GM19395 (cell line): ENCODE measurements at regions not wholly inside any gene's neighbourhood (a gene's known extent, or its start where the extent isn't known, plus 50 kb on each side); places are given as distances from the start of the nearest gene placed in this dataset.
"Not testable (repeated sequence)": the region's sequence is repeated elsewhere in the genome, so short reads cannot be mapped to it uniquely, and the experiment has no call there.

Experiments
- ATAC-seq: cut with Tn5 transposase; IDR thresholded peaks from one replicate; pipeline ENCODE4 v1.9.1; 2021; ENCODE audit warnings: mild to moderate bottlenecking, moderate library complexity; ENCODE audit not compliant: unreplicated experiment

DNA sequence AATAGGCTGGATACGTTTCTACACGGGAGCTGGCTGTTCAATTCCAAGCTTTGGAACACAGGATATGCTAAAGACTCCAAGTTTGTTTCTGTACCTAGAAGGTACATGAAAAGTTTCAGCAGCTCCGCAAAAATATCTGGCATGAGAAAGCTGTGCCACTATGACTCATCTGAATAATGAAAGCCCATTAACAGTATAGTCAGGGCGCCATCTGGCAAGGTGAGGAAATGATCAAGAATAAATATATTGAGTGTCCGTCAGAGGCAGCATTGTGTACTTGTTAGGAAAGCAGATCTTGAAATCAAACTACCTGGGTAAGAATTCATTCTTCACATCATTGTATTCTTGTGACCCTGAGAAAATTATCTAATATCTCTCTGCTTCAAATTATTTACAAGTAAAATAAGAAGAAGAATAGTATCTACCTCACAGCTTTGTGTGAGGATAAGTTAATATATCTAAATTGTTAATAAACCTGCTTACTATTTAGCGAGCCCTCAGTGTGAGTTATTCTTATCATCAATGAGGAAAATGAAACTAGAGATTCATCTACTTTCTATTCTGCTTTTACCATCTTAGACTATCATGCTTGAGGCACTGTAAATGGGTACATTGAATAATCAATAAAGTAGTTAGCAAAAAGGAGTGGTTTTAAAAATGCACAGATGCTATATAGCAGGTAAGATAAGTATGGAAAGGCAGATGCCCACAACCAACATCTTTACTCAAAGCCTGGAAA is 53.5 kb downstream of the FSCB start:
- ATAC-seq, result no peak

GRCh38 chr14:44450232-44450631 is 56.9 kb downstream of the FSCB start:
- ATAC-seq, result not testable (repeated sequence)

GRCh38 chr14:44449680-44450079 is 57.4 kb downstream of the FSCB start:
- ATAC-seq, result no peak

- ATAC-seq, result no peak
These were observed 58.1 kb downstream of the FSCB start for GRCh38 chr14:44448951-44449358.

- ATAC-seq, result no peak
These were observed 60.1 kb downstream of the FSCB start for GRCh38 chr14:44446965-44447364.

DNA sequence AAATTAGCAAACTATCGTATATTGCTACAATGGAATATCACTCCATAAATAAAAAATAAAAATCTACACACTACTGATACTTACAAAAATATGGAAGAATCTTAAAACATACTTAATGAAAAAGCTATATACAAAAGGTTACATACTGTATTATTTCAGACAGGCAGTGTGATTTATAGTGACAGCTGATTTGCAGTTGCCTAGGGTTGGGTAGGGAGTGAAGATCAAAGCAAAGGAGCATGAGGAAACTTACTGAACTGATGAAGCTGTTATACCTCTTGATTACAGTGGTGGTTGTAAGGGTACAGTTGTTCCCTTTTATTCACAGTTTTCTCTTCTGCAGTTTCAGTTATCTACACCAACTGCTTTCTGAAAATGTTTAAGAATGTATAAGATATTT is 62.6 kb downstream of the FSCB start:
- no peak for ATAC-seq

- ATAC-seq, result no peak
These were observed 68.1 kb downstream of the FSCB start for GRCh38 chr14:44438936-44439335.

- no peak for ATAC-seq
These were observed 68.9 kb downstream of the FSCB start for GRCh38 chr14:44438221-44438620.

DNA sequence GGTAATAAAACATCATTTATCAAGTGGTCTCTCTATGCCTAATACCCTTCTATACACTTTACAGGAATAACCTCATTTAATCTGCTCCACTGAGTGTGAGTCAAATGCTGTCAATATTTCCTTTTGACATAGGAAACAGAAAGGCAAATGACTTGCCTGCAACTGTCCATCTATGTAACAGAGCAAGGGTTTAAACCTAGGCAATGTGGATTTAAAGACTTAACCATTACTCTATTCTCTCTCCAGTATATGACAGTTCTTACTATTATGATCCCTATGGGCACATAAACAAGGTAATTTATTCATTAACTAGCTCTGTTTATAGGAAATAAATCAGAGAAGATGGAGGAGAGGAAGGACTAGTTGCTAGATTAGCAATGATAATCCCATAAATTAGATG is 70.6 kb downstream of the FSCB start:
- ATAC-seq, result no peak

DNA sequence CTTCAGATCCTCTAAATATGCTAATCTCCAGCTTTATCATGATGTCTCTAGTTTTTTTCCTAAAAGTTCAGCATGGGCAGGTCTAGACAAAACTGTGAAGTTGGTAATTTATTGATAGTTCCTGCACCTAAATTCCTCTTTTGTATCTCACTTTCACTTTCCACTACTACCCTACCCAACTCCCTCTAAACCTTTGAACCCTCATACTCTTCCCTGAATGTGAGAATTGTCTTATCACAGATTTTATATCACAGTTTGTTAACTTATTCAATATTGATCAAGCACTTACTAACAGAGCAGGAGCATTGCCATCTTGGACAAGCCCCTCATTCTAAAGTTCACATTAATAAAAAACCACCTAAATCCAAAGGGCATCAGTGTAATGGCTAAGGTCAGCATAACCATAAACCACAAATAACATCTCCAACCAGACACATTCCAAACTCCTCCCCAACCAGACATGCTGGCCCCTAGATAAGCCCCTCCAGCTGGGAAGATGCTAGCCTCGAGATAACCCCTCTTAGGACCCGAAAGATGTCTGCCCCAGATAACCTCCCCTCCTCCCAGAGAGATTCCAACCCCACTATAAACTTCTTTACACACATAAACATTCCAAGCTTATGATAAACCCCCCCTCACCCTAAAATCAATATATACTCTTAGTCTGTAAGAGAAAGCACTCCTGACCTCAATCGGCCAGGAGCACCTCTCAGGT is 78.7 kb downstream of the FSCB start:
- no peak for ATAC-seq

- no peak for ATAC-seq
These were observed 84.4 kb downstream of the FSCB start for GRCh38 chr14:44422699-44423098.

GRCh38 chr14:44420226-44420625 is 86.9 kb downstream of the FSCB start:
- ATAC-seq, result no peak

DNA sequence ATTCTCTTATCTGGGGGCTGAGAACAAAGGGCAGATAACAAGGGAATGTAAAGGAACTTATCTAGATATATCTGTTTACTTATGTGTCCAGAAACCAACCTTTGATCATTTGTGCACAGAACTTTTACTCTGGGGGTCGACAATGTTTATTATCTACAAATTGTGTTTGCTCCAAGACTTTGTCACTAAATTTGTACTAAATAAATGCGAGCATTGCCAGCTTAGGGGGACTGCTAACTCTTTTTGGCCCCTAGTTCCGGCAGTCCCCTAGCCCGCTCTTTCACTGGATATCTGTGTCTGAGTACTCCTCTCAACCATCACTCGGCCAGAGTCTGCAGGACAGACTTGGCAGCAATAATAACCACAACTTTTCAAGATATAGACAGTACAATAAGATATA is 88.2 kb downstream of the FSCB start:
- ATAC-seq, result no peak

GRCh38 chr14:44417809-44418208 is 89.3 kb downstream of the FSCB start:
- ATAC-seq, result no peak

- no peak for ATAC-seq
These were observed 92.4 kb downstream of the FSCB start for GRCh38 chr14:44414646-44415045.

- no peak for ATAC-seq
These were observed 94.1 kb downstream of the FSCB start for GRCh38 chr14:44412858-44413569.

DNA sequence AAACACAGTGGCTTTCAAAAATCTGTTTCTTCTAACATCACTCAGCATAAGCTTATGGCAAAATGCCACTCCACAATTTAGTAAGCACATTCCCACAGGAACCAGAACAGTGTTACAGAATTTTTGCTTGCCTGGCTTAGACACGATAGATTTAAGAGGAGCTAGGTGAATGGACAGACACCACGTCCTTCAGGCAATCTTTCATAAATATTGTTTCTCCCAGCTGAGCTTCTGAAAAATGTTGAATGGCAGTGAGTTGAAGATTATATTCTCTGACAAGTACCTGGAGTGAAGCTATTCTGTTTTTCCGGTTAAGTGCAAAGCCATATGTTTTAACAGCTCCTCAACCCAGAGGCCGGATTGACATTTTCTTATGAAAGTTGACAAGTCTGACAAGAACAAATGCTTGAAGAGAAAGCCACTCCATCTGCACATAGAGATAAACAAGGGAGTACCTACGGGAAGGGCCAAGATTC is 102.0 kb downstream of the FSCB start:
- ATAC-seq, result no peak

DNA sequence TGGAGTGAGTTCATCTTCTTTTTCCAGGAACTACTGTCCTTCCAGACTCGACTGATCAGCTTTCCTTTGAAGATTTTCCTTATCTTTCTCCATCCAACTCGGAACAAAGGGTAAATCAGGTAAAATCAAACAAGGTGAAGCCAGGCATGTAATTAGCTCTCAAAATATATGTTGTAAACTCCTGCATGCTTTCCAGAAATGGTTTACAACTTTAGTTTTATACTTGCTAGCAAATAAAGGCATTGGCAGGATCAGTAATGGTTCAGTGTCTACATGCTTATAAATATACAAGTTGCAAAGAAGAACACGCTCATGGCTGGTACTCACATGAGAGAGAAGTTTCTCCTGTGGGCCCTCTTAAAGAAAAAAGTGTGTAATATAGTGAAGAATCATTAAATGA is 102.5 kb downstream of the FSCB start:
- ATAC-seq, result no peak

DNA sequence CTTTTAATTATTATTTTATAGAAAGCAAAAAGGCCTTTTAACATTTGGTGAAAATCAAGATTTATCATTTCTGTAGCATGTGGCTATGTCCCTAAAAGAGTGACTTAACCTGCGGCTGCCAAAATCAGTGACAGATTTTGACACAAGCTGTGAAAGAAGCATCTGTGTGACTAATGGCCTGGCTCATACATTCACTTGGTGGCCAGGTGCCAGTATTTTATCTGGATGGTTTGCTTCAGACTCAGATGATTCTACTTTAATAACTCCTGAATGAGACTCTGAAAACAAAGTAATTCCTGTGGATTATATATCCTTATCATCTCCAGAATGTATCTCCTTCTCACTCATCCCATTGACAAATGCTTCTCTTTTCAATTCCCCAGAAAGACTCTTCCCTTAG is 103.0 kb downstream of the FSCB start:
- no peak for ATAC-seq

DNA sequence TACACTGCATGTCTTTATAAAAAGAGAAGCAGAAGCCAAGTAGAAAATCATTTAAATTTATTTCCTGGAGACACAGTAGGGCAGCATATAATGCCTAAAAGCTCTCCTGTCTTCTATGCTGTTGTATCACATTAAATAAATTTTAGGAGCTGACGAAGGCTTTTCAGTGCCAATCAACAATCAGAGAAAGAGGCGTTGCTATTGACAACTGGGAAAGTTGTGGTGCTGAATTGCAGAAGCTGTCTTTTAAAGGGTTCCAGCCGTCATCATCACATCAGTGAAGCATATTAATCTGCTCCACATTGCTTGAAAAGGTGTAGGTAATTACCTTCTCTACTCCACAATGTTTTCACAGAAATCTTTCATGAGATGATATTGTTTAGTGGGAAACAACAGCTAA is 103.9 kb downstream of the FSCB start:
- no peak for ATAC-seq

DNA sequence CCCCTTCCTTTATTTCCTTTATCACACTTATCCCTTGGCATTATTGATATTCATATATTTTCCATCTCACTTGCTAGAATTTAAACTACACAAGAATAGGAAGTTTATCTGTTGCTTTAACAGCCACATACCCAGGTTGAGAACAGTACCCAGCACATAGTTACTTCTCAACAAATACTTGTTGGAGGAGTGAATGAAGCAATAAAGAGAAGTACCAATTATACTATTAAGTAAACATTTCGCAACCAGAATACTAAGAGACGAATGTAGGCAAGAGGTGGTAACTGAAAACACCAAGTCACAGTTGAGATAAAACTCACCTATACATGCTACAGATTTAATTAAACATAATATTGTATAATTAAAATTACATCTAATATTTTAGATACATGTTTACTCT is 110.9 kb downstream of the FSCB start:
- no peak for ATAC-seq

- no peak for ATAC-seq
These were observed 114.1 kb downstream of the FSCB start for GRCh38 chr14:44392984-44393383.
